HL-60 (cell line): ENCODE measurements at regions not wholly inside any gene's neighbourhood (a gene's known extent, or its start where the extent isn't known, plus 50 kb on each side); places are given as distances from the start of the nearest gene placed in this dataset.
A peak's percentile ranks its signal among the peaks of the same experiment; 100 is the strongest.

ENCODE experiments used
- CTCF ChIP-seq: IDR thresholded peaks from one replicate; pipeline ENCODE4 v1.5.1; 2011; ENCODE audit warnings: low read length, control low read depth, inconsistent platforms; ENCODE audit not compliant: insufficient read depth
- POLR2AphosphoS5 ChIP-seq: IDR thresholded peaks from 2 replicates; pipeline ENCODE4 v1.6.1; 2012; ENCODE audit warnings: low read depth
- REST ChIP-seq: IDR thresholded peaks from 2 replicates; pipeline ENCODE4 v1.6.1; 2012; ENCODE audit warnings: low read depth; ENCODE audit not compliant: insufficient replicate concordance
- SPI1 ChIP-seq: IDR thresholded peaks from 2 replicates; pipeline ENCODE4 v1.6.1; 2012; ENCODE audit warnings: low read depth, mild to moderate bottlenecking, borderline replicate concordance

GRCh38 chr2:231648579-231649174 lies 56.0 kb downstream of the TEX44 start:
- TF ChIP-seq CTCF (peak; percentile 66), POLR2AphosphoS5 (no peak), REST (no peak), SPI1 (peak; percentile 45; the same call in 1 of the 2 replicates)
